DMS 273 (cell line): ENCODE measurements at regions not wholly inside any gene's neighbourhood (a gene's known extent, or its start where the extent isn't known, plus 50 kb on each side); places are given as distances from the start of the nearest gene placed in this dataset.
"Not testable (repeated sequence)": the region's sequence is repeated elsewhere in the genome, so short reads cannot be mapped to it uniquely, and the experiment has no call there.

Source experiments
- DNase-seq: peaks from one replicate; lab custom pipeline; 2025; ENCODE audit not compliant: unreplicated experiment; lab: John Stamatoyannopoulos, UW

DNA sequence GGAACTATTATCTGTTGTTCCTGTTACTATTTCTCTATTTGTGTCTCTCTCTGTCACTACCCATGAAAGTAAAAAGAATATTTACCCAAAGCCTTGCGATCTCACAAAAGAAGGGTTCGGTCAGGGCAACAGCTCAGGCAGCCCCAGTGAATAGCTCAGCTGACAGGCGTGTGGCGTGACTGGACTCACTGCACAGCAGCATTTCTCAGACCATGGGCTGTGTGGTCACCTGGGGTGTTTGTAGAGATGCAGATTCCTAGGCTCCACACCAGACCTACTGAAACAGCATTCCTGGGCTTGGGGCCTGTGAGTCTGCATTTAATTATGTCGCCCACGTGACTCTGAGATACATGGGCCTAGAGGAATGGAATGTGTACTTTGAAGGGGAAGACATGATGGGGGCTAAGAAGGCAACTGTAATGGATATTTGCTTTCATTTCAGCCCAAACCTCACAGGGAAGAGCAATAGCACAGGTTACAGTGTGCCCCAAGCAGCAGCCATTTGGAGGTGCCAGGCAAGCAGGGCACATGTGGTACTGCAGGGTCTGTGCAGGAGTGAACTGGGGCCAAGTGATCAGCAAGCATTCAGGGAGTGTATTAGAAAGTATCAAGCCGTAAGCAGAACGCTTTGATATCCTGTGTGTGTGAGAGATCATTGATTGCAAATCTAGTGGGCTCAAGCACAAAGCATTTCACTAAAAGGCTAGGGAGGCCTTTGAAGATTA is 90.4 kb upstream of the RBMS1 start:
- DNase-seq = no peak

DNA sequence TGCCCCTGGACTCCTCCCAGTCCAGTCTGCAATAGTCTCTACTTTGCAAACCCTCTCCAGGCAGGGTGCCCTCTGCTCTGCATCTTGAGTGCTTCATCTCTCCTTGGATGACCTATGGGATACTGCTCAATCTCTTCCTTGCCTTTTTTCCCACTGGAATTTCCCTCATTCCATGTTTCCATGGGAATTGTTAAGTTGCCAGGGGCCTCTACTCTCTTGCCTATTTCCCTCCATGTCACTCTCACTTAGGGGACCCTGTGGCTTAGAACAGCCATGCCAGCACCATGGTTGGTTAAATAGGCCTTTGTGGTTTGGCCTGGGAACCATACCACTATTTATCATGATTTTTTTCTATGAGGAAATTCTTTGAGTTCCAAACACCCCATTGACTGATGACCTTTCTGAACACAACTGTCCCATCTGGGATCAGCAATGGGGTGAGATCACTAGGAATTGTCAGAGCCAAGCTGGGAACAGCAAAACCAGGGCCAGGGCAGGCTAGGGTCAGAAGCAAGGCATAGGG is 91.4 kb upstream of the RBMS1 start:
- DNase-seq = no peak

DNA sequence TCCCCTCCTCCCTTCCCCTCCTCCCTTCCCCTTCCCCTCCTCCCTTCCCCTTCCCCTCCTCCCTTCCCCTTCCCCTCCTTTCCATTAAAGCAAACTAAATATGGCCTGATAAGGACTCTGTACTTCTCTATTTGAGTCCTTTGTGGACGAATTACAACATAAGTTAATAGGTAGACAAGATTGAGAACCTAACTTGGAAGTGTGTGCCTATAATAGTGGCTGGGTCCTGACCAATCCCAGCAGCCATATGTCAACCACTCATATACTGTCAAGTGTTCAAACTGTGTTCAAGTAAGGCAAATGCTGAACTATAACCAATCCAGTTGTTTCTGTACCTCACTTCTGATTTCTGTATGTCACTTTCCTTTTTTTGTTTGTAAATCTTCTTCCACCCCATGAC is 97.1 kb upstream of the RBMS1 start:
- no peak for DNase-seq

DNA sequence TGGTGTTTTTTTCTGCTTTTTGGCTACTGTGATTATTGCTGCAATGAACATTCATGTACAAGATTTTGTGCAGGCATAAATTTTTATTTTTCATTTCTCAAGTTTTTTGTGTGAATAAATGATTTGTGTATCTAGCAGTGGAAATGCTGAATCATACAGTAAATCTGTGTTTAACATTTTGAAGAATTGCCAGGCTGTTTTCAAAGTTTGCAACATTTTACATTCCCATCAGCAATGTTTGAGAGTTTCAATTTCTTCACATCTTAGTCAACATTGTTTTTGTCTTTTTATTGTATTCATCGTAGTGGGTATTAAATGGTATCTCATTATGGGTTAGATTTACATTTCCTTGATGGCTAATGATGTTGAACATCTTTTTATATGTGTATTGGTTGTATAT is 98.8 kb upstream of the RBMS1 start:
- DNase-seq = no peak

DNA sequence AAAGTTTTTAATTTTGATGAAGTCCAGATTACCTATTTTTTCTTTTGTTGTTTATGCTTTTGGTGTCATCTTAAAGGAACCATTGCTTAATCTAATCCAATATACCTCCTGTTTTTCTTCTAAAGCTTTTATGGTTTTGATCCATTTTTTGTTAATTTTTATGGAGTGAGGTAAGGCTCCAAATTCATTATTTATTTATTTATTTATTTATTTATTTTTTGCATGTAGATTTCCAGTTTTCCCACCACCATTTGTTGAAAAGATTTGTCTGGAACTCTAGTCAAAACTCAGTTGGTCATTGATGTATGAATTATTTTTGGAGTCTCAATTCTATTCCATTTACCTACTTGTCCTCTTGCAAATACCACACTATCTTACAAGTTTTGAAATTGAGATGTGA is 99.4 kb upstream of the RBMS1 start:
- DNase-seq = no peak

GRCh38 chr2:160596441-160596840 is 102.8 kb upstream of the RBMS1 start:
- DNase-seq = no peak

- not testable (repeated sequence) for DNase-seq
Observed at GRCh38 chr2:160600437-160600836, 106.8 kb upstream of the RBMS1 start.

DNA sequence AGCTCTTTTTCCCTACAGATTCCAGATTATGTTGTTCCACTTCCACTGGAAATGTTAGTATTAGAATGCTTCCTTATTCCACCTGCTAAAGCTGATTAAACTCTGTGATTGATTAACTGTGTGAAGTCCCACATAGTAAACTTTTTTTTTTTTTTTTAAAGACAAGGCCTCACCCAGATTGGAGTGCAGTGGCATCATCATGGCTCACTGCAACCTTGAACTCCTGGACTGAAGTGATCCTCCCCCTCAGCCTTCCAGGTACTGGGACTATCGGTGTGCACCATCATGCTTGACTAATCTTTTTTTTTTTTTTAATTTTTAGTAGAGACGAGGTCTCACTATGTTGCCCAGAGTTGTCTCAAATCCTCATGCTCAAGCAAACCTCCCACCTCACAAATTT is 108.5 kb upstream of the RBMS1 start:
- DNase-seq = no peak

GRCh38 chr2:160603771-160604510 is 110.3 kb upstream of the RBMS1 start:
- DNase-seq = no peak

- DNase-seq = no peak
Observed at GRCh38 chr2:160606341-160606740, 112.7 kb upstream of the RBMS1 start.

DNA sequence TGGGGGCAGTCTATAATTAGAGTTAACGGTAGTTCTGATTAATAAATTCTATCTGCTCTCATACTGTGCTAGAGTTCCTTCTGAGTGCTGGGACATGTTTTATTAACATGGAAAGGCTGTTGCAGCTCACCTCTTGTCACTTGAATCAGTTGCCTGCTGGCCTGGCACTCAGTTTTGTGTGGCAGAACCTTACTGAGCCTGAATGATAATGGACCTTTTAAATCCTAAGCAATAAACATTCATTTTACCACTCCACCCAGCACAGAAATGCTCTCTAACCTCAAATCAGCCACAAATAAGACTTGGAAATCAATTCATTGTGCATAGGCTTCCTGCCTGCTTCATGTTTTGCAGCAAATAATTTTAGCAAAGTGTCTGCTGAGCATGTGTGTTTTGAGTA is 115.0 kb upstream of the RBMS1 start:
- DNase-seq = no peak

GRCh38 chr2:160609346-160609745 is 115.7 kb upstream of the RBMS1 start:
- DNase-seq = no peak

DNA sequence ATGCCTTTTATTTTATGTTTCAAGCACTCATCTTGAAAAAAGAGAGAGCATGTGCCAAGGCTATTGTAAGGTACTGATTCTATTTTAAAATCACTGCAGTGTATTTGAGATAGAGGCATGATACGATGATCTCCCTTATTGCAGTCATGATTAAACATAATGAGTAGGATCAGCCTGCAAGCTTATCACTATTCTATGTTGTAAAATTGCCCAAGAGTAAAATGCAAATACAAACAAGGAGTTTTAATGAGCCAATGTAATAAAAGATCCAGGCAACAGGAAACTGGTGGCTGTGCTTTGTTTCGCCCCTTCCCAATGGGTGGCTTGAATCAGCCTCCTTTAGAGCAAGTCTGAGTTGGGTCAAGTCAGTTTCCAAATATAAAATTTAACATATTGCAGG is 116.4 kb upstream of the RBMS1 start:
- DNase-seq = no peak

- no peak for DNase-seq
Observed at GRCh38 chr2:160612266-160612856, 118.8 kb upstream of the RBMS1 start.

DNA sequence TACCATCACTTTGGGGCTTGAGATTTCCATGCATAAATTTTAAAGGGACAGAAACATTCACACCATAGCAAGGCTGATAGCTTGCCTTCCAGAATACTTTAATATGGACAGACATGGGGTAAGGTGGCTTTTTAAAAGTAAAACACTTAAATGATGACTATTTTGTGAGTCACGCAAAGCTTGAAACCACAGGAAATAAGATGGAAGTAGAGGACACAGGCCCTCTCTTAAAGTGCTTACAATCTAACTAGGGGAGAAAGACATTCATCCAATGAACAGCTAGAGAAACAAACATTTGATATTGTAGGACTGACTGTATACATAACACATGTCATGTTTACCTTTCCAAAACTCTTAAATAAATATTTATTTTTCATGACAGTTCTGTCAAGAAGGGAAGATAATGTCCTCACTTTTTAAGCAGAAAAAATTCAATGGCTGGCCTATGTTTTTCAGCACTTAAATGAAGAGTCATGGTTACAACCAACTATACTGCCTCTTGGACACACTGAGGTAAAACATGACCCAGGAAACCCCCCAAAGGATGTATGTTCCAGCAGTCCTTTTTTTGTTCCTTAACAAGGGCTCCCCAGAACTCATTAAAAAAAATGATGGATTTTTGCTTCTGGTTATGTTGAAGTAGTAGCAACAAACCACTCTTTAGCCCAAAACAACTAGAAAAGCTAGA is 120.0 kb upstream of the RBMS1 start:
- DNase-seq = no peak

DNA sequence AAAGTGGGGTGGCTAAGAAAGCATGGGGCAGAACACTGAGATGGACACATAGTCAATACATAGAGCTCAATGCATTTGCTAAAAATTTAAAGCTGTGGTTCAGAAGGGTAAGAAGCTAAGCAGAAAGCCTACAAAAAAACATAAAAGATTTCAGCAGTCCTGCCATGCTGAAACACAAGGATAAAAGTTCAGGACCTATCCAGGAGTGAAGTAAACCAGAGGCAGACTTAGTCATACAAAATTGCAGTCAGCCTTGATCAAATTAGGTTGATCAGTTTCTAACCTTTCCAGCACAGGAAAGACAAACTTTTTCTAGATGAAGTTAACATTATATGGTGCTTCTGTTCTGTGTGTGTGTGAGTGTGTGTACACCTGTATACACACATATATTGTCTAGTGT is 120.8 kb upstream of the RBMS1 start:
- no peak for DNase-seq

GRCh38 chr2:160615706-160616105 is 122.1 kb upstream of the RBMS1 start:
- no peak for DNase-seq

DNA sequence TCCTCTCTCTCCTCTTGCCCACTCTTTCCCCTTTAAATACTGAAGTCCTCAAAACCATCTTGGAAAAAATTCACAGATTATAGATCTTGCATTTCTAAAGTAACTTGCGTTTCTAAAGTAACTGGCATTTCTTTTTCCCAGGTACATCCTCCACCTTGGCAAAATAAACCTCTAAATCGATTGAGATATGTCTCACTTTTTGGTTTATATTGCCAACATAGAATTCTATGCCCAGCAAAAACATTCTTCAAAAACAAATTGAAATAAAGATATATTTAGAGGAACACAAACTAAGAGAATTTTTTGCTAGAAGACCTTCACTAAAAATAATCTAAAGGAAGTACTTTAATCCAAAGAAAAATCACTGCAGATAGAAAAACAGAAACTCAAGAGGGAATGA is 122.5 kb upstream of the RBMS1 start:
- DNase-seq = no peak

DNA sequence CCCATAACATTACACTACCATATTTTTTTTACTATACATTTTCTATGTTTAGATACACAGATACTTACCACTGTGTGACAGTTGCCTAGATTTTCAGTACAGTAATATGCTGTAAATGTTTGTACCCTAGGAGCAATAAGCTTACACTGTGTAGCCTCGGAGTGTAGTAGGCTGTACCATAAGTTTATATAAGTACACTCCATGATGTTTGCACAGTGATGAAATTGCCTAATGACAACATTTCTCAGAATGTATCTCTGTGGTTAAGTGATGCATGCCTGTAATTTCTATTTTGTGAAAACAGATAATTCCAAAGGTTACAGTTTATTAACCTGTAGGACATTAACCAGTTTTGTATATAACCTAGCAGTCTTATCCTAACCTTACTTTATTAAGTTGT is 128.1 kb upstream of the RBMS1 start:
- DNase-seq = no peak

DNA sequence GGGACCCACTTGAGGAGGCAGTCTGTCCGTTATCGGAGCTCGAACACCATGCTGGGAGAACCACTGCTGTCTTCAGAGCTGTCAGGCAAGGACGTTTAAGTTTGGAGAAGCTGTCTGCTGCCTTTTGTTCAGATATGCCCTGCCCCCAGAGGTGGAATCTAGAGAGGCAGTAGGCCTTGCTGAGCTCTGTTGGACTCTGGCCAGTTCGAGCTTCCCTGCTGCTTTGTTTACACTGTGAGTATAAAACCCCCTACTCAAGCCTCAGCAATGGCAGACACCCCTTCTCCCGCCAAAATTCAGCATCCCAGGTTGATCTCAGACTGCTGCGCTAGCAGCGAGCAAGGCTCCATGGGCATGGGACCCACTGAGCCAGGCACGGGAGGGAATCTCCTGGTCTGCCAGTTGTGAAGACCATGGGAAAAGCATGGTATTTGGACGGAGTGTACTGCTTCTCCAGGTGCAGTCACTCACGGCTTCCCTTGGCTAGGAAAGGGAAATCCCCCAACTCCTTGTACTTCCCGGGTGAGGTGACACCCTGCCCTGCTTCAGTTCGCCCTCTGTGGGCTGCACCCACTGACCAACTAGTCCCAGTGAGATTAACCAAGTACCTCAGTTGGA is 134.5 kb upstream of the RBMS1 start:
- peak; percentile 11 for DNase-seq

- DNase-seq = no peak
Observed at GRCh38 chr2:160628811-160629210, 135.2 kb upstream of the RBMS1 start.
